Transverse colon (tissue), 4 donors: ENCODE measurements at regions not wholly inside any gene's neighbourhood (a gene's known extent, or its start where the extent isn't known, plus 50 kb on each side); places are given as distances from the start of the nearest gene placed in this dataset.

ENCODE experiments used
- DNase-seq: peaks from one replicate; pipeline ENCODE4 v3.0.0-alpha.2; 2019
- H3K27ac ChIP-seq, 4 donors: fragments of 200-600 bp; sonication (generic); 2 replicates each; pipeline ENCODE4 v1.5.1; 2016 to 2018; ENCODE audit warnings: inconsistent platforms in 4 of 4
- H3K27me3 ChIP-seq: fragments of 200-600 bp; sonication (generic); 2 replicates; pipeline ENCODE4 v1.5.1; 2017; ENCODE audit warnings: inconsistent platforms
- H3K36me3 ChIP-seq, 4 donors: fragments of 200-600 bp; sonication (generic); 2 replicates each; pipeline ENCODE4 v1.5.1; 2017 to 2019; ENCODE audit warnings: inconsistent platforms in 4 of 4
- H3K4me1 ChIP-seq, 4 donors: fragments of 200-600 bp; sonication (generic); 2 replicates each; pipeline ENCODE4 v1.5.1; 2017 to 2020; ENCODE audit warnings: inconsistent platforms in 4 of 4
- H3K4me3 ChIP-seq, 4 donors: fragments of 200-600 bp; sonication (generic); 1 replicate in 1 of 4; 2 replicates in 3 of 4; pipeline versions ENCODE4 v1.5.1 to v1.6.1; 2017 to 2019; ENCODE audit warnings: inconsistent platforms in 4 of 4
- H3K9me3 ChIP-seq, 2 donors: fragments of 200-600 bp; sonication (generic); 2 replicates each; pipeline ENCODE4 v1.5.1; 2017 to 2019; ENCODE audit warnings: inconsistent platforms in 2 of 2
- CTCF ChIP-seq, 5 experiments: fragments of 200-600 bp in 3 of 5; fragments of 450-650 bp in 2 of 5; sonication (generic) in 3 of 5; IDR thresholded peaks; 1 replicate in 2 of 5; 2 replicates in 3 of 5; pipeline ENCODE4 v1.5.1; 2016 to 2017; ENCODE audit warnings: antibody characterized with exemption in 5 of 5, inconsistent platforms in 3 of 5, mild to moderate bottlenecking in 2 of 5, moderate library complexity in 1 of 5
- EP300 ChIP-seq: sonication (generic); formaldehyde crosslinking; IDR thresholded peaks from one replicate; pipeline ENCODE4 v1.6.1; 2017; ENCODE audit warnings: antibody characterized with exemption, low read depth
- POLR2A ChIP-seq: fragments of 450-650 bp; IDR thresholded peaks from one replicate; pipeline ENCODE4 v1.6.1; 2016; ENCODE audit warnings: antibody characterized with exemption, mild to moderate bottlenecking, moderate library complexity
- POLR2AphosphoS5 ChIP-seq, 3 donors: sonication (generic); formaldehyde crosslinking; IDR thresholded peaks; one replicate each; pipeline ENCODE4 v1.6.1; 2016; ENCODE audit warnings: antibody characterized with exemption in 3 of 3
- WGBS, 2 donors: methylation state at CpG; one replicate each; pipeline ENCODE4 v1.1.5; 2018; ENCODE audit warnings: low coverage in 1 of 2; 5-methylcytosine and 5-hydroxymethylcytosine counted together
- in situ Hi-C, 4 donors: fragments of 200-750 bp; cut with MboI; loops; one replicate each; pipeline versions ENCODE4 v1.15.0 to v1.15.1; 2017; ENCODE audit warnings: low sequenced_read_pairs in 3 of 4, low pct_ligation_motif_present in 1 of 4, low pct_unique_long_range_greater_than_20kb in 1 of 4
- intact Hi-C: fragments of 100-400 bp; cut with DNase I; formaldehyde crosslinking; loops from one replicate; pipeline ENCODE4 v1.15.1; 2023; ENCODE audit warnings: low total_unique reads

GRCh38 chr6:19515939-19516338, 321.2 kb upstream of the ID4 start:
- no peaks in the 10 kb centered on the region for H3K36me3 ChIP-seq
- no peaks in the 10 kb centered on the region for H3K27me3 ChIP-seq
- H3K4me1 ChIP-seq, result no peaks in the 10 kb centered on the region
- in situ Hi-C loops, result no loop called here
- WGBS, 2 donors, result 93% methylated on average over 4 of the region's 4 CpGs; no CpG with 5 or more reads in 1 of the 2 donors
- no peak overlapping the region for H3K4me3 ChIP-seq
- no peak for DNase-seq
- intact Hi-C loops, result no loop called here
- H3K27ac ChIP-seq, result no peak overlapping the region
- peaks cover 8 to 16% of the 10 kb centered on the region in 2 donors for H3K9me3 ChIP-seq
- no peak for TF ChIP-seq CTCF (IDR thresholded peaks at IDR 0.05)
- no peak for TF ChIP-seq POLR2AphosphoS5 (IDR thresholded peaks at IDR 0.05)
- TF ChIP-seq POLR2A, result no peak
- TF ChIP-seq EP300, result no peak

- H3K36me3 ChIP-seq, result no peaks in the 10 kb centered on the region
- H3K27me3 ChIP-seq, result no peaks in the 10 kb centered on the region
- peaks cover 0 to 8% (median 0%) of the 10 kb centered on the region in 4 donors for H3K4me1 ChIP-seq
- H3K27ac ChIP-seq, result no peak overlapping the region
- no peak overlapping the region for H3K4me3 ChIP-seq
- H3K9me3 ChIP-seq, result peaks cover 8 to 10% of the 10 kb centered on the region in 2 donors
- in situ Hi-C loops (no loop called here), intact Hi-C loops (no loop called here)
- 72% methylated on average over 2 of the region's 2 CpGs; no CpG with 5 or more reads in 1 of the 2 donors for WGBS, 2 donors
- DNase-seq, result no peak
- TF ChIP-seq POLR2AphosphoS5 (IDR thresholded peaks at IDR 0.05), result no peak
- TF ChIP-seq CTCF (IDR thresholded peaks at IDR 0.05), result no peak
Observed at GRCh38 chr6:19519941-19520340, 317.2 kb upstream of the ID4 start.

- intact Hi-C loops, result no loop called here
- no peak for DNase-seq
- Histone ChIP-seq H3K4me3 (no peak overlapping the region), H3K4me1 (peaks cover 0 to 12% (median 0%) of the 10 kb centered on the region in 4 donors), H3K9me3 (no peaks in the 10 kb centered on the region), H3K36me3 (no peaks in the 10 kb centered on the region), H3K27me3 (no peaks in the 10 kb centered on the region), H3K27ac (no peak overlapping the region)
- in situ Hi-C loops, result no loop called here
- TF ChIP-seq CTCF (IDR thresholded peaks at IDR 0.05) (no peak), POLR2A (no peak), POLR2AphosphoS5 (IDR thresholded peaks at IDR 0.05) (no peak), EP300 (no peak)
- WGBS, 2 donors, result 17 to 45% methylated on average over 2 of the region's 2 CpGs
Observed at GRCh38 chr6:19524366-19525186, 312.6 kb upstream of the ID4 start.

- WGBS, 2 donors, result 61 to 69% methylated on average over 3 of the region's 3 CpGs
- Histone ChIP-seq H3K4me1 (peaks cover 0 to 12% (median 0%) of the 10 kb centered on the region in 4 donors), H3K27ac (no peak overlapping the region), H3K27me3 (no peaks in the 10 kb centered on the region), H3K9me3 (no peaks in the 10 kb centered on the region), H3K4me3 (no peak overlapping the region), H3K36me3 (no peaks in the 10 kb centered on the region)
- intact Hi-C loops (no loop called here), in situ Hi-C loops (no loop called here)
- DNase-seq, result no peak
- no peak for TF ChIP-seq POLR2AphosphoS5 (IDR thresholded peaks at IDR 0.05)
- no peak for TF ChIP-seq POLR2A
- no peak for TF ChIP-seq EP300
- TF ChIP-seq CTCF (IDR thresholded peaks at IDR 0.05), result no peak
Observed at GRCh38 chr6:19525673-19526072, 311.5 kb upstream of the ID4 start.
